GM12864 (cell line): ENCODE measurements at regions not wholly inside any gene's neighbourhood (a gene's known extent, or its start where the extent isn't known, plus 50 kb on each side); places are given as distances from the start of the nearest gene placed in this dataset.

Experiments used
- DNase-seq: peaks from one replicate; pipeline ENCODE4 v3.0.0-alpha.2; 2011; ENCODE audit warnings: low read depth
- H3K4me3 ChIP-seq: 2 replicates; pipeline ENCODE4 v1.5.1; 2011; ENCODE audit warnings: mild to moderate bottlenecking, low read depth, low read length, control low read depth
- TF ChIP-seq, protein P1 (sequence below): IDR thresholded peaks from 2 replicates; pipeline ENCODE4 v1.5.1; 2011; ENCODE audit warnings: low read depth, mild to moderate bottlenecking, moderate library complexity, low read length, control low read depth, inconsistent platforms; ENCODE audit errors: missing control alignments

DNA sequence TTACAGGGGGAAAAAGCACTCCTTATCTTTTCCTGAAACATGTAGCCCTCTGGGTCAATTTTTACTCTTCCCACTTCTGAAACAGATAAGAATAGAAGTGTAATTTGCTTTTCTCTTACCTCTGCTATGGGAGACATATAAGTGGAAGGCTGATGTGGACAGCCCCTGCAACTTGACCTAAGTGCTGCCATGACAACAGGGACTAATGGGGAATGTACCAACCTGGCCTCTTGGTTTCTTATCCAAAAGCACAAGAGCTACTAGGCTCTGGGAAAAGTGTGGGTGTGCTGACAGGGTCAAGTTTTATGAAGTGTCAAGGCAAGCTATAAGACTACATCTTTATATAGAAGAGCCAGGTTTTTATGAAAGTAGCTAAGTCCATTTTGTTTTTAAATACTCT is 1246.5 kb downstream of the OTOL1 start:
- TF ChIP-seq, protein P1, sequence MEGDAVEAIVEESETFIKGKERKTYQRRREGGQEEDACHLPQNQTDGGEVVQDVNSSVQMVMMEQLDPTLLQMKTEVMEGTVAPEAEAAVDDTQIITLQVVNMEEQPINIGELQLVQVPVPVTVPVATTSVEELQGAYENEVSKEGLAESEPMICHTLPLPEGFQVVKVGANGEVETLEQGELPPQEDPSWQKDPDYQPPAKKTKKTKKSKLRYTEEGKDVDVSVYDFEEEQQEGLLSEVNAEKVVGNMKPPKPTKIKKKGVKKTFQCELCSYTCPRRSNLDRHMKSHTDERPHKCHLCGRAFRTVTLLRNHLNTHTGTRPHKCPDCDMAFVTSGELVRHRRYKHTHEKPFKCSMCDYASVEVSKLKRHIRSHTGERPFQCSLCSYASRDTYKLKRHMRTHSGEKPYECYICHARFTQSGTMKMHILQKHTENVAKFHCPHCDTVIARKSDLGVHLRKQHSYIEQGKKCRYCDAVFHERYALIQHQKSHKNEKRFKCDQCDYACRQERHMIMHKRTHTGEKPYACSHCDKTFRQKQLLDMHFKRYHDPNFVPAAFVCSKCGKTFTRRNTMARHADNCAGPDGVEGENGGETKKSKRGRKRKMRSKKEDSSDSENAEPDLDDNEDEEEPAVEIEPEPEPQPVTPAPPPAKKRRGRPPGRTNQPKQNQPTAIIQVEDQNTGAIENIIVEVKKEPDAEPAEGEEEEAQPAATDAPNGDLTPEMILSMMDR = no peak
- no peak overlapping the region for H3K4me3 ChIP-seq
- no peak for DNase-seq

GRCh38 chr3:162760789-162761188 is 1264.2 kb downstream of the OTOL1 start:
- TF ChIP-seq, protein P1 = no peak
- no peak for DNase-seq
- H3K4me3 ChIP-seq = no peak overlapping the region

GRCh38 chr3:162764051-162764807 is 1267.6 kb downstream of the OTOL1 start:
- DNase-seq = no peak
- TF ChIP-seq, protein P1 = no peak

GRCh38 chr3:162764808-162765071 is 1268.1 kb downstream of the OTOL1 start:
- no peak overlapping the region for H3K4me3 ChIP-seq
- no peak for DNase-seq
- TF ChIP-seq, protein P1 = no peak

More at GRCh38 chr3:162764051-162764807, 1267.6 kb downstream of the OTOL1 start:
- H3K4me3 ChIP-seq = no peak overlapping the region

- H3K4me3 ChIP-seq = no peak overlapping the region
- no peak for DNase-seq
- TF ChIP-seq, protein P1 = no peak
Observed at GRCh38 chr3:162765524-162765923, 1268.9 kb downstream of the OTOL1 start.

DNA sequence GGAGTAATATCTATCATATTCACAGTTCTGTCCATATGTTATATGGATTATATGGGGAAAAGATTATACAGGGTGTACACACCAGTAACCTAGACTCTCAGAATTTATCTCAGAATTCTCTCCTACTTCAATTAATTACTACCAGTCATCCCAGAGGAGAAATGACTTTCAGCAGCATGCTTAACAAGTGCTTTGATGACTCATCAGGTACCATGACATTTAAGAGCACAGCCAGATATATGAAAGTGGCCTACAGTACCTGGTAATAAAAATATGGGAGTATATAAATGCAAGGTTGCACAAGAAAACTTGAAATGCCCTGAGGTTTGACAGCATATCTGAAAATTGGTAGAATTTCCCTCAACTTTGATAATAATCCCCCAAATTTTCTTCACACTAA is 1273.0 kb downstream of the OTOL1 start:
- DNase-seq = no peak
- TF ChIP-seq, protein P1 = no peak
- no peak overlapping the region for H3K4me3 ChIP-seq

DNA sequence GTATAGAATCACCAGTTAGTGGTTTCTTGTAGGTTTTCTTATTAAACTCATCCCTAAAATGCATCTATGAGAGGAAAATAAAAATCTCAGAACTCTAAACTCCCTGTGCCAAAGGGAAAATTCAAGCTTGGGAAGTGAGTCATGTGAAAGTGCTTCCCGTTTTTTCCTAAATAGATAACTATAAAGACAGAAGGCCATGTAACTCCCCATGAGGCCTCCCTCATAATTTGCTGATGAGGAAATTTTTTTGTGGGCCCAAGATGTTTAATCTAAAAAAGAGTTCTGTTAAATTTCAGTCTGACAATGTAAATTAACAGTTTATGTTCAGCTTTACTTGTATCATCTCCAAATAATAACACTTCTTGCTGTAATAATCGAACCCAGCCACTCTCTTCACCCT is 1273.9 kb downstream of the OTOL1 start:
- no peak overlapping the region for H3K4me3 ChIP-seq
- no peak for DNase-seq
- TF ChIP-seq, protein P1 = no peak
